HepG2 (cell line): ENCODE measurements at regions not wholly inside any gene's neighbourhood (a gene's known extent, or its start where the extent isn't known, plus 50 kb on each side); places are given as distances from the start of the nearest gene placed in this dataset.

Experiments used
- ATAC-seq: fragments of 200-7000 bp; cut with Tn5 transposase; 3 replicates; pipeline ENCODE4 v1.9.1; 2020; ENCODE audit warnings: mild to moderate bottlenecking, moderate library complexity
- BruUV-seq: library from RNA; stranded (reverse); fragments of 400-500 nt; replicated peaks from 2 replicates; lab custom pipeline; 2021; lab: Mats Ljungman, UMichigan
- CTCF ChIA-PET: fragments of 300-600 bp; formaldehyde crosslinking; extraction: SDS; loops from one replicate; lab custom pipeline; 2021; ENCODE audit warnings: low total read pairs, inconsistent platforms, low intra/inter-chr PET ratio; lab: Yijun Ruan, JAX
- POLR2A ChIA-PET: fragments of 350-600 bp; sonication (Branson Sonifier 250); formaldehyde crosslinking; loops from one replicate; lab custom pipeline; 2020; ENCODE audit warnings: antibody characterized with exemption, inconsistent platforms; lab: Yijun Ruan, JAX
- DNase-seq: peaks from one replicate; pipeline ENCODE4 v3.0.0-alpha.2; 2015; ENCODE audit warnings: low spot score
- FAIRE-seq: peaks from 3 replicates; lab custom pipeline; 2011; peaks lifted over from hg19 to GRCh38; lab: Jason Lieb, UNC
- H2AFZ ChIP-seq: one replicate; pipeline ENCODE4 v1.6.1; 2011; ENCODE audit warnings: low read length, inconsistent platforms
- H3K27ac ChIP-seq: fragments of 300-600 bp; 3 replicates; pipeline ENCODE4 v1.8.0; 2011; ENCODE audit warnings: mixed run types, mild to moderate bottlenecking, mixed read lengths, low read length, inconsistent platforms; ENCODE audit not compliant: insufficient read depth; ENCODE audit errors: extremely low read length
- H3K27me3 ChIP-seq, 2 experiments: fragments of 200-600 bp in 1 of 2; 2 replicates in 1 of 2; 3 replicates in 1 of 2; pipeline versions ENCODE4 v1.6.0 to v1.8.0; 2011; ENCODE audit warnings: low read length in 2 of 2, mild to moderate bottlenecking in 2 of 2, moderate library complexity in 2 of 2, inconsistent platforms in 1 of 2; ENCODE audit not compliant: insufficient read depth in 2 of 2, control insufficient read depth in 1 of 2
- H3K36me3 ChIP-seq, 2 experiments: fragments of 200-600 bp in 1 of 2; replicated peaks in 1 of 2; 2 replicates in 1 of 2; 3 replicates in 1 of 2; pipeline versions ENCODE4 v1.5.1 to v1.8.0; 2011; ENCODE audit warnings: low read length in 2 of 2, inconsistent platforms in 1 of 2; ENCODE audit not compliant: insufficient read depth in 2 of 2, control insufficient read depth in 1 of 2
- H3K4me1 ChIP-seq: 2 replicates; pipeline ENCODE4 v1.5.1; 2012; ENCODE audit warnings: low read length, inconsistent platforms; ENCODE audit not compliant: insufficient read depth
- H3K4me2 ChIP-seq: 2 replicates; pipeline ENCODE4 v1.6.0; 2011; ENCODE audit warnings: low read depth, low read length, inconsistent platforms
- H3K4me3 ChIP-seq, 3 experiments: fragments of 200-600 bp in 1 of 3; sonication (generic), shearing (Covaris generic) in 1 of 3; replicated peaks in 1 of 3; 2 replicates each; pipeline ENCODE4 v1.5.1; 2011 to 2016; ENCODE audit warnings: low read length in 3 of 3, inconsistent platforms in 2 of 3, low read depth in 2 of 3, mild to moderate bottlenecking in 2 of 3, control low read depth in 1 of 3, mixed read lengths in 1 of 3; ENCODE audit not compliant: insufficient read depth in 1 of 3
- H3K79me2 ChIP-seq: one replicate; pipeline ENCODE4 v1.6.1; 2011; ENCODE audit warnings: low read length, inconsistent platforms; ENCODE audit not compliant: insufficient read depth
- H3K9ac ChIP-seq: 2 replicates; pipeline ENCODE4 v1.6.0; 2011; ENCODE audit warnings: mild to moderate bottlenecking, low read depth, low read length, inconsistent platforms; ENCODE audit not compliant: insufficient read depth
- H3K9me3 ChIP-seq: 2 replicates; pipeline ENCODE4 v1.5.1; 2012; ENCODE audit warnings: mild to moderate bottlenecking, low read length
- H4K20me1 ChIP-seq: 2 replicates; pipeline ENCODE4 v1.6.0; 2011; ENCODE audit warnings: inconsistent platforms, mild to moderate bottlenecking, low read length, moderate library complexity; ENCODE audit not compliant: insufficient read depth
- ARHGAP35 ChIP-seq: sonication (generic); formaldehyde crosslinking; IDR thresholded peaks from 2 replicates; pipeline ENCODE4 v1.9.0; 2022; ENCODE audit warnings: mild to moderate bottlenecking, inconsistent platforms, moderate library complexity, missing genetic modification reagents, borderline replicate concordance
- ATM ChIP-seq: fragments of 450-650 bp; IDR thresholded peaks from 2 replicates; pipeline ENCODE4 v1.7.1; 2017; ENCODE audit warnings: mild to moderate bottlenecking, borderline replicate concordance
- FOXO1 ChIP-seq: sonication (generic); formaldehyde crosslinking; IDR thresholded peaks from 2 replicates; pipeline ENCODE4 v1.4.0; 2020; ENCODE audit warnings: missing genetic modification reagents
- HNF4G ChIP-seq, 2 experiments: sonication (generic) in 1 of 2; formaldehyde crosslinking in 1 of 2; IDR thresholded peaks; 2 replicates each; pipeline versions ENCODE4 v1.4.0 to v1.6.1; 2011 to 2020; ENCODE audit warnings: borderline replicate concordance in 2 of 2, low read depth in 2 of 2, mild to moderate bottlenecking in 2 of 2, low read length in 1 of 2, missing genetic modification reagents in 1 of 2, moderate library complexity in 1 of 2
- HNRNPH1 ChIP-seq: fragments of 200-400 bp; formaldehyde crosslinking; optimal IDR thresholded peaks from 2 replicates; pipeline ENCODE3; 2017; ENCODE audit warnings: mild to moderate bottlenecking, low read depth, low read length
- KLF9 ChIP-seq: IDR thresholded peaks from 2 replicates; pipeline ENCODE4 v1.6.1; 2016; ENCODE audit warnings: low read depth
- ZMYM2 ChIP-seq: sonication (generic); formaldehyde crosslinking; IDR thresholded peaks from 2 replicates; pipeline ENCODE4 v1.8.0; 2022; ENCODE audit warnings: mild to moderate bottlenecking, missing genetic modification reagents
- ZNF441 ChIP-seq: sonication (generic); formaldehyde crosslinking; IDR thresholded peaks from 2 replicates; pipeline ENCODE4 v1.7.0; 2021; ENCODE audit warnings: missing genetic modification reagents, borderline replicate concordance
- ZNF572 ChIP-seq: sonication (generic); formaldehyde crosslinking; IDR thresholded peaks from 2 replicates; pipeline ENCODE4 v1.5.1; 2020; ENCODE audit warnings: mild to moderate bottlenecking, missing genetic modification reagents
- ZNF839 ChIP-seq: sonication (generic); formaldehyde crosslinking; IDR thresholded peaks from 2 replicates; pipeline ENCODE4 v1.4.0; 2020; ENCODE audit warnings: missing genetic modification reagents, mild to moderate bottlenecking, borderline replicate concordance
- WGBS: methylation state at CpG from one replicate; pipeline ENCODE4 v1.1.6; 2017; ENCODE audit warnings: low lambda C conversion rate; 5-methylcytosine and 5-hydroxymethylcytosine counted together
- in situ Hi-C: cut with HindIII; loops from 2 replicates; pipeline ENCODE4 v1.10.0; 2017; ENCODE audit warnings: low pct_unique_long_range_greater_than_20kb; ENCODE audit not compliant: extremely low pct_ligation_motif_present
- intact Hi-C: fragments of 100-400 bp; cut with micrococcal nuclease; formaldehyde crosslinking; loops from one replicate; pipeline ENCODE4 v1.10.0; 2022; ENCODE audit not compliant: unreplicated experiment
- TF ChIP-seq, protein P1 (sequence below): IDR thresholded peaks from 2 replicates; pipeline ENCODE4 v1.6.1; 2016; ENCODE audit warnings: low read depth, borderline replicate concordance
- TF ChIP-seq, protein P2 (sequence below): sonication (generic); formaldehyde crosslinking; IDR thresholded peaks from 2 replicates; pipeline ENCODE4 v1.8.0; 2022; ENCODE audit warnings: mild to moderate bottlenecking, missing genetic modification reagents
- TF ChIP-seq, protein P3 (sequence below): sonication (generic); formaldehyde crosslinking; IDR thresholded peaks from 2 replicates; pipeline ENCODE4 v1.5.1; 2020; ENCODE audit warnings: mild to moderate bottlenecking, missing genetic modification reagents, borderline replicate concordance
- TF ChIP-seq, protein P4 (sequence below): sonication (generic); formaldehyde crosslinking; IDR thresholded peaks from 2 replicates; pipeline ENCODE4 v1.4.0; 2020; ENCODE audit warnings: missing genetic modification reagents, borderline replicate concordance

DNA sequence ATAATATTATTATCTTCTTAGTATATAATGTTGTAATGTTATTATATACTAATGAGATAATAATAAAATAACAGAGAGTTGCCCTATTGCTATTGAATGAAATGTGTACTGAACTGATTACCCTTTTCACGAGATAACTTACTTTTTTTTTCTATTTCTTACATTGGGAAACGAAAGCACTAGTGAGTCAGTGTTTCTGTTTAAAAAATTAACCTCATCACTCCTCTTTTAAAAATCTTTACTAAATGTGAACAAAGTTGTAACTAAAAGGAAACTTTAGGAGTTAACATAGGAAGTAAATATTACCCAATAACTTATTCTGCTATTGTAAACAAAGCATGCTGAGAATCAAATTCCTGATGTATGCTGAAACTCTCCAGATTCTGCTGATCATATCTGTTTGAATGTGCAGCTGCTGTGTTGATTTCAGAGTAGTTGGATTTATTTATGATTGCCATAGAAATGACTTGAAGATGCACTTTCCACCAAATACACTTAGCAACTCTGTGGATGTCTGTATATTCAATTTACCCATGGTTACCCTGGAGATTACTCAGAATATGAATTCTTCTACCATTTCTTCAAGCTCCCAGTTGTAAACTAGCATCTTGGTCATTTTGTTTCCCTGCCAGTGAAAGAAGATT, 523.4 kb downstream of the TENT5A start:
- under 1% methylated on average over 2 of the region's 2 CpGs for WGBS
- H3K27me3 ChIP-seq: no peaks in the 10 kb centered on the region
- intact Hi-C loops (no loop called here), in situ Hi-C loops (loop anchor here (25.0 kb wide), 2 partner anchors 233 to 783 kb away; no protein-coding TSS in a partner anchor)
- ChIA-PET CTCF (no interaction called here), POLR2A (no interaction called here)
- no peaks in the 10 kb centered on the region for H3K9me3 ChIP-seq
- H3K4me1 ChIP-seq: no peaks in the 10 kb centered on the region
- FAIRE-seq (no peak), DNase-seq (no peak), ATAC-seq (no peak)
- no peaks in the 10 kb centered on the region for H3K36me3 ChIP-seq
- no peak overlapping the region for H2AFZ ChIP-seq
- no peaks in the 10 kb centered on the region for H4K20me1 ChIP-seq
- H3K4me3 ChIP-seq: no peak overlapping the region
- TF ChIP-seq ZMYM2 (no peak), FOXO1 (CRISPR knock-in tag) (no peak), ZNF839 (CRISPR knock-in tag) (no peak), ARHGAP35 (CRISPR knock-in tag) (no peak)
- TF ChIP-seq, protein P1, sequence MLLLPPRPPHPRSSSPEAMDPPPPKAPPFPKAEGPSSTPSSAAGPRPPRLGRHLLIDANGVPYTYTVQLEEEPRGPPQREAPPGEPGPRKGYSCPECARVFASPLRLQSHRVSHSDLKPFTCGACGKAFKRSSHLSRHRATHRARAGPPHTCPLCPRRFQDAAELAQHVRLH (CRISPR knock-in tag): no peak
- TF ChIP-seq, protein P2, sequence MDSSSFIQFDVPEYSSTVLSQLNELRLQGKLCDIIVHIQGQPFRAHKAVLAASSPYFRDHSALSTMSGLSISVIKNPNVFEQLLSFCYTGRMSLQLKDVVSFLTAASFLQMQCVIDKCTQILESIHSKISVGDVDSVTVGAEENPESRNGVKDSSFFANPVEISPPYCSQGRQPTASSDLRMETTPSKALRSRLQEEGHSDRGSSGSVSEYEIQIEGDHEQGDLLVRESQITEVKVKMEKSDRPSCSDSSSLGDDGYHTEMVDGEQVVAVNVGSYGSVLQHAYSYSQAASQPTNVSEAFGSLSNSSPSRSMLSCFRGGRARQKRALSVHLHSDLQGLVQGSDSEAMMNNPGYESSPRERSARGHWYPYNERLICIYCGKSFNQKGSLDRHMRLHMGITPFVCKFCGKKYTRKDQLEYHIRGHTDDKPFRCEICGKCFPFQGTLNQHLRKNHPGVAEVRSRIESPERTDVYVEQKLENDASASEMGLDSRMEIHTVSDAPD (CRISPR knock-in tag): no peak
- no peak overlapping the region for H3K4me2 ChIP-seq
- no peaks in the 10 kb centered on the region for H3K79me2 ChIP-seq
- H3K27ac ChIP-seq: no peak overlapping the region
- no peak overlapping the region for H3K9ac ChIP-seq
- no TSS peak for BruUV-seq

DNA sequence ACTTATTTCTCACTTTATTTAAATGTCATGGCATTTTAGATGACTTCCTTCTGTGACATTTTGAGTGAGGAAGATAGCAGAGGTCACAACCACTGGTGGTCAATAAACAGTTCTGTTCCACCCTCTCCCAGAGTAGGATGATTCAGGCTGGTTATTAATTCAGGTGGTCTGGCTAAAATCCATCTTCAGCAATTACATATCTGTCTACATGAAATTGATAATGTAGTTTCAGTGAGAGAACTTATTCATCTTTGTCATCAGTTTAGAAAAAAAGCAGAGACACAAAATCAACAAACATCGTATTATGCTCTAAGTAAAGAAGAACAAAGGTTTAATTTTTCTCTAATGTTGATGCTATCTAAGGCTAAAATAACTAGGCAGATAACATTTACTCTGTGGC, 525.5 kb downstream of the TENT5A start:
- Histone ChIP-seq H2AFZ (no peak overlapping the region), H3K4me3 (no peak overlapping the region), H3K27ac (no peak overlapping the region), H3K9ac (no peak overlapping the region), H3K36me3 (no peaks in the 10 kb centered on the region), H3K4me2 (no peak overlapping the region), H4K20me1 (no peaks in the 10 kb centered on the region), H3K9me3 (no peaks in the 10 kb centered on the region), H3K27me3 (no peaks in the 10 kb centered on the region), H3K79me2 (no peaks in the 10 kb centered on the region), H3K4me1 (no peaks in the 10 kb centered on the region)
- 73% methylated on average over 1 of the region's 1 CpG for WGBS
- no peak for FAIRE-seq
- CTCF ChIA-PET: no interaction called here
- POLR2A ChIA-PET: no interaction called here
- no peak for ATAC-seq
- BruUV-seq: no TSS peak
- no peak for DNase-seq
- intact Hi-C loops: no loop called here
- in situ Hi-C loops: loop anchor here (25.0 kb wide), 2 partner anchors 235 to 785 kb away; no protein-coding TSS in a partner anchor
- TF ChIP-seq, protein P3, sequence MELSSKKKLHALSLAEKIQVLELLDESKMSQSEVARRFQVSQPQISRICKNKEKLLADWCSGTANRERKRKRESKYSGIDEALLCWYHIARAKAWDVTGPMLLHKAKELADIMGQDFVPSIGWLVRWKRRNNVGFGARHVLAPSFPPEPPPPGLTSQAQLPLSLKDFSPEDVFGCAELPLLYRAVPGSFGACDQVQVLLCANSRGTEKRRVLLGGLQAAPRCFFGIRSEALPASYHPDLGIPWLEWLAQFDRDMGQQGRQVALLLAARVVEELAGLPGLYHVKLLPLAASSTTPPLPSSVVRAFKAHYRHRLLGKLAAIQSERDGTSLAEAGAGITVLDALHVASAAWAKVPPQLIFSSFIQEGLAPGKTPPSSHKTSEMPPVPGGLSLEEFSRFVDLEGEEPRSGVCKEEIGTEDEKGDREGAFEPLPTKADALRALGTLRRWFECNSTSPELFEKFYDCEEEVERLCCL (CRISPR knock-in tag): no peak
- TF ChIP-seq, protein P4, sequence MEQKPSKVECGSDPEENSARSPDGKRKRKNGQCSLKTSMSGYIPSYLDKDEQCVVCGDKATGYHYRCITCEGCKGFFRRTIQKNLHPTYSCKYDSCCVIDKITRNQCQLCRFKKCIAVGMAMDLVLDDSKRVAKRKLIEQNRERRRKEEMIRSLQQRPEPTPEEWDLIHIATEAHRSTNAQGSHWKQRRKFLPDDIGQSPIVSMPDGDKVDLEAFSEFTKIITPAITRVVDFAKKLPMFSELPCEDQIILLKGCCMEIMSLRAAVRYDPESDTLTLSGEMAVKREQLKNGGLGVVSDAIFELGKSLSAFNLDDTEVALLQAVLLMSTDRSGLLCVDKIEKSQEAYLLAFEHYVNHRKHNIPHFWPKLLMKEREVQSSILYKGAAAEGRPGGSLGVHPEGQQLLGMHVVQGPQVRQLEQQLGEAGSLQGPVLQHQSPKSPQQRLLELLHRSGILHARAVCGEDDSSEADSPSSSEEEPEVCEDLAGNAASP (CRISPR knock-in tag): no peak
- TF ChIP-seq KLF9 (CRISPR knock-in tag): no peak
- no peak for TF ChIP-seq ZNF572 (CRISPR knock-in tag)
- no peak for TF ChIP-seq HNF4G (IDR thresholded peaks at IDR 0.05; ENCODE audit: borderline replicate concordance, low read depth, low read length)
- TF ChIP-seq HNF4G (CRISPR knock-in tag; IDR thresholded peaks at IDR 0.05; ENCODE audit: borderline replicate concordance, low read depth): no peak
- TF ChIP-seq HNRNPH1: no peak
- TF ChIP-seq ZNF441: no peak
- TF ChIP-seq ATM: no peak
